KOPT-K1 (cell line): ENCODE measurements at regions not wholly inside any gene's neighbourhood (a gene's known extent, or its start where the extent isn't known, plus 50 kb on each side); places are given as distances from the start of the nearest gene placed in this dataset.
"Not testable (repeated sequence)": the region's sequence is repeated elsewhere in the genome, so short reads cannot be mapped to it uniquely, and the experiment has no call there.

Experiments
- H3K27ac ChIP-seq: fragments of 200-600 bp; sonication (generic); 2 replicates; pipeline ENCODE4 v1.5.1; 2016; ENCODE audit warnings: antibody characterized with exemption, mild to moderate bottlenecking, low read depth, low read length; ENCODE audit not compliant: poor library complexity, severe bottlenecking
- H3K36me3 ChIP-seq: fragments of 200-600 bp; sonication (generic); 2 replicates; pipeline ENCODE4 v1.5.1; 2017; ENCODE audit warnings: antibody characterized with exemption, mild to moderate bottlenecking, low read length, moderate library complexity; ENCODE audit not compliant: insufficient read depth
- H3K9me3 ChIP-seq: fragments of 200-600 bp; sonication (generic); 2 replicates; pipeline ENCODE4 v1.5.1; 2017; ENCODE audit warnings: antibody characterized with exemption, low read length, mild to moderate bottlenecking; ENCODE audit not compliant: insufficient read depth, poor library complexity, severe bottlenecking

DNA sequence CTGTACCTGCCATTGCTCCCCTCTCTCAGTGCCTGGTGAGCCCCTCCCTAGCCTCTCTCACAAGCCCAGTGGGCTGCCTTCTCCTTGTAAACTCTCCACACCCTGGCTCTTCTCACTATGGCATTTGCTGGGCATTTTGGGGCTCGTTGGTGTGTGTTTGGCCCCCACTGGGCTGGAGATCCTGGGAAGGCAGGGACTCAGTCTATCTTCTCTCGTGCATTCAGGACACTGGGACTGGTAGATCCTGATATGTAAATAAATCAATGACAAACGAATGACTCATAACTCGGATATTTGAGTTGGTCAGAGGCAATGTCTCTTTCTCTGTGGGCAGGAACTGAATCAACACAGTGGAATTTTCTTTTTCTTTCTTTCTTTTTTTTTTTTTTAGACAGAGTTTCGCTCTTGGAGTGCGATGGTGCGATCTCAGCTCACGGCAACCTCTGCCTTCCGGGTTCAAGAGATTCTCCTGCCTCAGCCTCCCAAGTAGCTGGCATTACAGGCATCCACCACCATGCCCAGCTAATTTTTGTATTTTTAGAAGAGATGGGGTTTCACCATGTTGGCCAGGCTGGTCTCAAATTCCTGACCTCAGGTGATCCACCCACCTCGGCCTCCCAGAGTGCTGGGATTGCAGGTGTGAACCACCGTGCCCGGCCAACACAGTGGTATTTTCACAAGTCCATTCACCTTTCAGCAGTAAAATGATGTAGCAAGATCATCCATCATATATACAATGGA is 144.6 kb upstream of the SPRED2 start:
- no peaks in the 10 kb centered on the region for H3K36me3 ChIP-seq
- H3K27ac ChIP-seq, result no peak overlapping the region
- H3K9me3 ChIP-seq, result no peaks in the 10 kb centered on the region

DNA sequence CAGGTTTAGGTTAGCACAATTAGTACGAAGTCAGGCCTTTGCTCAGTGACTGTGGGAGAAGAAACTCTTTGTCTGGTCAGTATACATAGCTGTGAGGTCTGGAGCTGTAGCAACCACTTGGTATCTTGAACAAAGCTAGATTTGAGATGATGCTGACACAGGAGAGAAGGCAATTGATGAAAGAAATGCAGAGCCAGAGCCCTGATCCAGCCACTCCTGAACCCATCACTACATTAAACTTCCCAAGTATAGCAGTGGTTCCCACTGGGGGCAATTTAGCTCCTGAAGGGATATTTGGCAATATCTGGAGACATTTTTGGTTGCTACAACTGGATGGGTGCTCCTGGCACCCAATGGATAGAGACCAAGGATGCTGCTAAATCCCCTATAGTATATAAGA is 143.9 kb upstream of the SPRED2 start:
- Histone ChIP-seq H3K27ac (no peak overlapping the region), H3K36me3 (no peaks in the 10 kb centered on the region)

DNA sequence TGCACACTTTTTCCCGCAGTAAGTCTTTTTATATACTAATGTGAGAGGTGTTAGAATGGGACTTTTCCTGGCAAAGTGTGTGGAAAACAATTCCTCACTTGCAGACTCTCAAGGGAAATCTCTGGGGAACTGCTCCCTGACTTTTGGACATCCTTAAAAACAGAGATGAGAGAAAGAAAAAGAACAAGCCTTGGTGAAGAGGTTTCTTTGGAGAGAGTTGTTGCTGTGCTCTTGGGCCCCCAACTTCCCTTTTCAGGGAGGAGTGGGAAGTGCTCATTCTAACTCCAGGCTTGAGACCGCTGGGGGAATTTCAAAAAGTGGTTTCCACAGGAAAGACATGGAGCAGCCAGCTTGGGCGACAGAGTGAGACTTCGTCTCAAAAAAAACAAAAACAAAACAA is 142.6 kb upstream of the SPRED2 start:
- Histone ChIP-seq H3K9me3 (no peaks in the 10 kb centered on the region), H3K27ac (no peak overlapping the region), H3K36me3 (no peaks in the 10 kb centered on the region)

More for the DNA sequence above, 143.9 kb upstream of the SPRED2 start:
- no peaks in the 10 kb centered on the region for H3K9me3 ChIP-seq

DNA sequence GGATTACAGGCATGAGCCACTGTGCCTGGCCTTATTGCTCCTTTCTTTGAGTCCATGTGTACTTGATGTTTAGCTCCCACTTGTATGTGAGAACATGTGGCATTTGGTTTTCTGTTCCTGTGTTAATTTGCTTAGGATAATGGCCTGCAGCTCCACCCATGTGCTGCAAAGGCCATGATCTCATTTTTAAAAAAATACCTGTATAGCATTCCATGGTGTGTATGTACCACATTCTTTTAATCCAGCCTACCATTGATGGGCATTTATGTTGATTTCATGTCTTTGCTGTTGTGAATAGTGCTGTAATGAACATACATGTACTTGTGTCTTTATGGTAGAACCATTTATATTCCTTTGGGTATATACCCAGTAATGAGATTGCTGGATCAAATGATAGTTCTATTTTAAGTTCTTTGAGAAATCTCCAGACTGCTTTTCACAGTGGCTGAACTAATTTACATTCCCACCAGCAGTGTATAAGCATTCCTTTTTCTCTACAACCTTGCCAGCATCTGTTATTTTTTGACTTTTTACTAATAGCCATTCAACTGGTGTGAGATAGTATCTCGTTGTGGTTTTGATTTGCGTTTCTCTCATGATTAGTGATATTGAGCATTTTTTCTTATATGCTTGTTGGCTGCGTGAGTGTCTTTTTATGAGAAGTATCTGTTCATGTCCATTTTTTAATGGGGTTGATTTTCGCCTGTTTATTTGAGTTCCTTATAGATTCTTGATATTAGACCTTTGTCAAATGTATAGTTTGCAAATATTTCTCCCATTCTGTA is 136.4 kb upstream of the SPRED2 start:
- not testable (repeated sequence) for H3K36me3 ChIP-seq, H3K9me3 ChIP-seq, H3K27ac ChIP-seq

DNA sequence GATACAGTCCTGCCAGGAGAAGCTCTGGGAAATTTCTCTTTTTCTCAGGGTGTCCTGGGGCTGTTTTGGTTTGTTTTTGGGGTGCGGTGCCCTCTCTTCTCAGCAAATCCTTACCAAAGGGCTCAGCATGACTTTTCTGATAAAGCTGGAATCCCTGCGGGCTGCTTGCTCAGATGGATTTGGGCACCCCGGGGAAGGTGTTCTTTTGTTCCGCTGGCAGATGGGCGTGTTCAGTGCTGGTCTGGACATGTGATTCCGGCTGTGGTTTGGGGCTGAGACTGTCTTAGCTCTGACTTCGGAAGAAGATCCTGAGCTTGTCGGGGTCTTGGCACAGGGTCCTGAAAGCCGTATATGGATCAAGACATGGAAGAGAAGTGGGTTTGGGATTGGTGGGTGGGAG is 134.2 kb upstream of the SPRED2 start:
- no peak overlapping the region for H3K27ac ChIP-seq

DNA sequence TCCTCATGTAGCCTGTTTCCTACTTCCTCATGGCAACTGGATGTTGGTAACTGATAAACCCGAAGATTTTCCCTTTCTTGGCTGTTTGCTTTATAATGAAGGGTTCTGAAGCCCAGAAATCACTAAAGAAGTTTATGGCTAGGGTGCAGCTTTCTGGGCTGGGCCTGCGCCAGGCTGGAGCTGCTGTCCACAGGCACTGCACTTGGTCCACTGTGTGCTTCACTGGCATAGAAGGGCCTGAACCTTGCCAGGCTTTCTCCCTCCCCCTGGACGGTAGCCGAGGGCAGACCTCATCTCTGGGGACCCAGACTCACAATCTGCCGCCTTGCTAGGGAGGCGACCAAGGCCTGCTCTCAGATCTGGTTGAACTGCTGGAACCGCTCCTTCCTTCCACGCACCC is 133.3 kb upstream of the SPRED2 start:
- no peak overlapping the region for H3K27ac ChIP-seq
- no peaks in the 10 kb centered on the region for H3K36me3 ChIP-seq
- no peaks in the 10 kb centered on the region for H3K9me3 ChIP-seq

More for the DNA sequence above, 134.2 kb upstream of the SPRED2 start:
- H3K9me3 ChIP-seq, result no peaks in the 10 kb centered on the region
- H3K36me3 ChIP-seq, result no peaks in the 10 kb centered on the region

DNA sequence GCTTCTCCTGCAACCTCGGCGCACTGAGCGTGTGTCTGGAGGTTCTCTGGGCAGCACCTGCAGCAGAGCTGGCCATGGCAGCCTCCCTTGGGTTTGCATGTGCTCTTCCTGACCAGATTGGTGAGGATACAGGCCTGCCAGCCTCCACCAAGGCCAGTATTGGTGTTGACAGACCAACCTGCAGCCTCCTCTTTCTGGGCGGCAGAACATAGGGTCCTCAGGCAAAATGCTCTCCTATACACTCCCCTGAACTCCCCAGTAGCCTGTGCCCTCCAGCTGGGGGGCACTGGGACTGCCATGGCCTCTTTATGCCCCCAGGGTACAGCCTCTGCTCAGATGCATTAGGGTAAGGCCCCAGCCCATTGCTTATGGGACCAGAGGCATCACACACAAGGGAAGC is 131.9 kb upstream of the SPRED2 start:
- no peaks in the 10 kb centered on the region for H3K36me3 ChIP-seq
- H3K9me3 ChIP-seq, result no peaks in the 10 kb centered on the region
- H3K27ac ChIP-seq, result no peak overlapping the region

DNA sequence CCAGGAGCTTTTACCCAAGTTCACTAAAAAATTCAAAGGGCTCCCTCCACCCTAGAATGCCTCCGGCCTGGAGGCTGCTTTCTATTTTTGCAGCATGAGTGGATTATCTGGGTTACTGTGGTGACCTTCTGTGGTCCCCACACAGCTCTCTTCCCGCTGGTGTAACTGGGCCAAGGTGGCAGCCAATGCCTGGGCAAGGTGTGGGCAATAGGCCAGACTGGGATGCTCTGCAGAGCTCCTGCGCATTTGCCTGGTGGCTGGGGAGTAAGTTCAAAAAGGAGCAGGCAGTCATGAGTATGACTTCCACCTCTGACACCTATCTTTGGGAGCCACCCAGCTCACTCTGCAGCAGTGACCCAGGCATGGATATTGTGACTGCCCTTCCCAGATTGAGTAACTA is 130.5 kb upstream of the SPRED2 start:
- no peaks in the 10 kb centered on the region for H3K36me3 ChIP-seq
- H3K27ac ChIP-seq, result no peak overlapping the region
- H3K9me3 ChIP-seq, result no peaks in the 10 kb centered on the region

DNA sequence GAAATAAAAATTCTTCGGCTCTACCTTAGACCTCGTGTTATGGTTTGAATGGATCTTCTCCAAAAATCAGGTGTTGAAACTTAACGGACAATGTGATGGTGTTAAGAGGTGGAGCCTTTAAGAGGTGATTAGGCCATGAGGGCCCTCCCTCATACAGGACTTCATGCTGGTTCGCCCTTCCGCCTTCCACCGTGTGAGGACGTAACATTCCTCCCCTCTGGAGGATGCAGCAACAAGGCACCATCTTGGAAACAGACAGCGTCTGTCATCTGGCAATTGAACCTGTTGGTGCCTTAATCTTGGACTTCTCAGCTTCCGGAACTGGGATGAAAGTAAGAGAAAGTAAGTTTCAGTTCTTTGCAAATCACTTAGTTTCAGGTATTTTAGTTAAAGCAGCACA is 126.3 kb upstream of the SPRED2 start:
- no peaks in the 10 kb centered on the region for H3K36me3 ChIP-seq
- no peak overlapping the region for H3K27ac ChIP-seq
- no peaks in the 10 kb centered on the region for H3K9me3 ChIP-seq

DNA sequence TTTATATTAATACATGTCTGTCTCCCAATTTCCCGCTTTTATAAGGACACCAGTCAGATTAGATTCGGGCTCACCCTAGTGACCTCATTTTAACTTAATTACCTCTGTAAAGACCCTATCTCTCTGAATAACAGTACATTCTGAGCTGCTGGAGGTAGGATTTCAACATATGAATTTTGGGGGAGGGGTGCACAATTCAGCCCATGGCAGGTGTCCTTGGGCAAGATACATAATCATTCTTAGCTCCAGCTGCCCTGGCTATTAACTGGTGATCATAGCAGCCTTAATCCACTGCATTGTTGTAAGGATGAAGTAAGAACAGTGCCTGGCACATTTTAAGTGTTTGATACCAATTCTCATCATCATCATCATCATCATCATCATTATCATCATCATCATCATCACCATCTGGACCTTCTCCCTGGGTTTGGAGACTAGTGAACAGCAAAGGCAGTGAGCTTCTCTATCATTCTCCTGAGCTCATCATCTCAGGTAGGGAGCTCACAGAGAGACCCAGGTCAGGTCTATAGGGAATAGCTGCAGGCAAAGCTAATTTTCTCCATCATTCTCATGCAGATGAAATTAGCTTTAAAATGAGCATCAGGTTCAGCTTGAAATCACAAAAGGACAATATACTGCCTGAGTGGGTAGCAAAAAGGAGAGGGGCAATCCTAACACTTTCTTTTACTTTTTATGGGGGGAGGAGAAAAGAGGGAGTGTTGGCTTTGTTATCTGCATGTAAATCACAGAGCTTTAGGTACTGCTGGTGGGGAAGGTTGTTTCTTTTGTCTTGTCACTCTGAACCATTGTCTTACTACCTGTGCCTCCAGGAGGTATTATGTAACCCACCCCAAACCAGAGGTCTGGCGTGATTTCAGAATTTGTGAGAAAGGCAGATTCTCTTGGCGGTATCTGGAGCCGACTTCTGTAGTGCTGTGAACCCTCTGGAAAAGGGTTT is 125.5 kb upstream of the SPRED2 start:
- Histone ChIP-seq H3K36me3 (no peaks in the 10 kb centered on the region), H3K27ac (no peak overlapping the region), H3K9me3 (no peaks in the 10 kb centered on the region)

DNA sequence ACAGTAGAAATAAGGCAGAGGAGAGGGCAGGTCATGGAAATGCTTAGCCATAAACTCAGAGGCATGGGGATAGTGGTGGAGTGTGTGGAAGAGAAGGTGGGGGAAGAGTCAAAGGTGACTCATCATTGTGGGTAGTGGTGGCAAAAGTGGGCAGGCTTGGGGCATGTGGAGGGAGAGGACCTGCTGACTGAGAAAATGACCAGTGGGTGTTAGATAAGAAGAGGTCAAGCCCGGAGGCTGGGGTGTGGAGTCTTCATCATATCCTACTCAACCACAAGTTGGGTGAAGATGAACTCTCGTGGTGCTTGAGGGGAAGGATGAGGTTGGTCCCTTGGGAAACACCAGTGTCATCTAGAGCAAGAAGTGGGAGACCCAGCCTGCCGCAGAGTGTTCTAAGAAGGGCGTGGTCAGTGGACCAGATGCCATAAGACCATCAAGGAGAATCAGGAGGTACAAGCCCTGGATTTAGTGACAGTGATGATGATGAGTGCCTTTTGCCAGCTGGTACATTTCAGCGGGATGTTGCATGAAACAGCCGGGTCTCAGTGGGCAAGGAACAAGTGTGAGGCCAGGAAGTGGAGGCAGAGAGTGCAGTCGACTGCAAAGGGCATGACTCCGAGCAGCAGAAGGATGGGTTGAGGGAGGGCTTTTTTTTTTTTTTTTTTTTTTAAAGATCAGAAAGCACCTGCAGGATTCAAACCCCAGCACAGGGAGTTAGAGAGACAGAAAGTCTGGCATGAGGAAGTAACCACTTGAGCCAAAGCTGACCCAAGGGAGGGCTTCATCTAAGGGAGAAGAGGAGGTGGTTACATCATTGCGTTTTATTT is 122.6 kb upstream of the SPRED2 start:
- no peaks in the 10 kb centered on the region for H3K36me3 ChIP-seq
- no peaks in the 10 kb centered on the region for H3K9me3 ChIP-seq
- H3K27ac ChIP-seq, result no peak overlapping the region

DNA sequence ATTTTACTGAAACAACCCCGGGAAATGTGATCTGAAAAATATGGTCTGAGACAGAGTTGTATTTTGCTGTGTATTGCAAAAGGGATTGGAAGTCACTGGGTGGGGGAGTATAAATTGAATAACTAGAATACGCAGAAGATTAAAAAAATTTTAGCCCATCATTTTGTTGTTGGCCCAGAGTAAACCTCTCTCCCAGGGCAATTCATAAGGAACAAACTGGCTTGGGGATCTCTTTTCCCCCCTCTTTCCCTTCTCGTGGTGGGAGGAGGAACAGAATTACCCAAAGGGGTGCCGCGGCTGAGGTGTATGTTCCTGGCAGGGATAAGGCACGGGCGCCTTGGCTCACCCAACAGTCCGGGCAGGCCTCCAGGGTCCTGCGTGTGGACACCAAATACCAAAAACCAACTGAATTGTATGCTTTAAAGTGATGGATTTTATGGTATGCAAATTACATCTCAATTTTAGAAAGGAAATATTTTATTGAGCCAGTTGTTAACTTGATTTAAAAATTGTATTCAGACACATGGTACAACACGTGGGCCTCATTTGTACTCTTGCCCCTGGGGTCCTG is 121.2 kb upstream of the SPRED2 start:
- Histone ChIP-seq H3K27ac (no peak overlapping the region), H3K9me3 (no peaks in the 10 kb centered on the region), H3K36me3 (no peaks in the 10 kb centered on the region)

DNA sequence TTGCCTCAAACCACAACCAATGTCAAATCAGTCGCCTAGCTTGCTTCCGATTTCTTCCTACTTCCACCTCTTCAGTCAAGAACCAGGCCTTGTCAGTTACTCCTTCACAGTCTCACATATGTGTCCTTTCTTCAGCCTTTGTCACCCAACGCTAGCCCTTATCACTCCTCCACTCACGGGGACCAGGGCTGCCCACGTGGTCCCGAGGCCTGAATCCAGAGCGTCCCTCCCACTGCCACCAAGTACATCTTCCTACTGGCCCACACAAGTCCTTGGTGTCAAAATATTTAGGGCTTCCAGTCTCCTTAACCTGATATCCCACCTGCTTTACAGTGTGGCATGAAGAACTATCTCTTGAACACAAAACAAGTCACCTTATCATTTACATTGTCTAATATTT is 119.1 kb upstream of the SPRED2 start:
- Histone ChIP-seq H3K36me3 (no peaks in the 10 kb centered on the region), H3K9me3 (no peaks in the 10 kb centered on the region), H3K27ac (no peak overlapping the region)

DNA sequence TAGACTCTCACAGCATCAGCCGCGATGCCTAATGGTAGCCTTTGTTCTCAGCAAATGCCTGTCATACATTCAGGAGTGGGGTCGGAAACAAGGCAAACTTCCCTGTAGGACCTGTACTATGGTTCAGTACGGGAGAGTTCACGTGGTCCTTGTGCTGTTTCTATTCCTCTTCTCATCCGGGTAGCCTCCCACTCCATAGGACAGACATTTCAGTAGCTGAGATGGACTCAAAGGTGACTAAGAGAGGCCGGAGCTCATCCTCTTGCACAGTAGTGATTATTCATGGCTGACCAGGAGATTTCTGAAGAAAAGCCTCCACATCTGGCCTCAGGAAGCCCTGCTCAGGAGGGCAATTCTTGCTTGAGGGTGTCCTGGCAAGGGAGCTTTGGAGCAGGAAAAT is 117.8 kb upstream of the SPRED2 start:
- no peaks in the 10 kb centered on the region for H3K36me3 ChIP-seq
- H3K9me3 ChIP-seq, result no peaks in the 10 kb centered on the region
- H3K27ac ChIP-seq, result no peak overlapping the region
